Central memory CD8-positive, alpha-beta T cell (primary cell): ENCODE measurements at regions not wholly inside any gene's neighbourhood (a gene's known extent, or its start where the extent isn't known, plus 50 kb on each side); places are given as distances from the start of the nearest gene placed in this dataset.

Experiments
- ATAC-seq: fragments of 150-1000 bp; cut with Tn5 transposase; replicated peaks from 2 replicates; pipeline ENCODE4 v1.10.0; 2022; ENCODE audit warnings: mild to moderate bottlenecking, moderate FRiP score, moderate number of reproducible peaks; ENCODE audit not compliant: poor library complexity, severe bottlenecking; ENCODE audit errors: extremely low read depth
- DNase-seq, 2 donors: peaks; one replicate each; pipeline ENCODE4 v3.0.0; 2021; ENCODE audit warnings: low spot score in 2 of 2
- H3K27ac Mint-ChIP-seq: one replicate; pipeline ENCODE4 v1.8.0; 2022; ENCODE audit warnings: low read depth, mild to moderate bottlenecking, moderate library complexity, mixed read lengths
- H3K27me3 Mint-ChIP-seq: one replicate; pipeline ENCODE4 v1.8.0; 2022; ENCODE audit warnings: mixed read lengths
- H3K36me3 Mint-ChIP-seq: one replicate; pipeline ENCODE4 v1.8.0; 2022; ENCODE audit warnings: mild to moderate bottlenecking, moderate library complexity, mixed read lengths; ENCODE audit not compliant: insufficient read depth
- H3K4me1 Mint-ChIP-seq: one replicate; pipeline ENCODE4 v1.8.0; 2022; ENCODE audit warnings: mixed read lengths
- H3K4me3 Mint-ChIP-seq: one replicate; pipeline ENCODE4 v1.8.0; 2022; ENCODE audit warnings: mild to moderate bottlenecking, moderate library complexity, mixed read lengths
- H3K9me3 Mint-ChIP-seq: one replicate; pipeline ENCODE4 v1.8.0; 2022; ENCODE audit warnings: mixed read lengths

GRCh38 chr7:25774675-25775074 is 377.3 kb upstream of the NFE2L3 start:
- no peak for ATAC-seq
- Mint-ChIP-seq H3K4me3 (no peak overlapping the region), H3K4me1 (no peaks in the 10 kb centered on the region), H3K36me3 (no peaks in the 10 kb centered on the region), H3K9me3 (no peaks in the 10 kb centered on the region), H3K27ac (no peak overlapping the region), H3K27me3 (peaks cover 41% of the 10 kb centered on the region)
- no peak for DNase-seq

- DNase-seq (no peak), ATAC-seq (no peak)
- Mint-ChIP-seq H3K36me3 (no peaks in the 10 kb centered on the region), H3K4me3 (no peak overlapping the region), H3K27me3 (peaks cover 41% of the 10 kb centered on the region), H3K4me1 (no peaks in the 10 kb centered on the region), H3K9me3 (no peaks in the 10 kb centered on the region), H3K27ac (no peak overlapping the region)
These were observed 376.4 kb upstream of the NFE2L3 start for GRCh38 chr7:25775570-25775969.

GRCh38 chr7:25775999-25776743 is 375.8 kb upstream of the NFE2L3 start:
- no peaks in the 10 kb centered on the region for H3K4me1 Mint-ChIP-seq
- no peaks in the 10 kb centered on the region for H3K36me3 Mint-ChIP-seq
- peaks cover 41% of the 10 kb centered on the region for H3K27me3 Mint-ChIP-seq
- DNase-seq (no peak), ATAC-seq (no peak)
- no peak overlapping the region for H3K4me3 Mint-ChIP-seq
- no peaks in the 10 kb centered on the region for H3K9me3 Mint-ChIP-seq
- no peak overlapping the region for H3K27ac Mint-ChIP-seq

- H3K27ac Mint-ChIP-seq, result no peak overlapping the region
- no peak for ATAC-seq
These were observed 375.3 kb upstream of the NFE2L3 start for GRCh38 chr7:25776744-25777123.

DNA sequence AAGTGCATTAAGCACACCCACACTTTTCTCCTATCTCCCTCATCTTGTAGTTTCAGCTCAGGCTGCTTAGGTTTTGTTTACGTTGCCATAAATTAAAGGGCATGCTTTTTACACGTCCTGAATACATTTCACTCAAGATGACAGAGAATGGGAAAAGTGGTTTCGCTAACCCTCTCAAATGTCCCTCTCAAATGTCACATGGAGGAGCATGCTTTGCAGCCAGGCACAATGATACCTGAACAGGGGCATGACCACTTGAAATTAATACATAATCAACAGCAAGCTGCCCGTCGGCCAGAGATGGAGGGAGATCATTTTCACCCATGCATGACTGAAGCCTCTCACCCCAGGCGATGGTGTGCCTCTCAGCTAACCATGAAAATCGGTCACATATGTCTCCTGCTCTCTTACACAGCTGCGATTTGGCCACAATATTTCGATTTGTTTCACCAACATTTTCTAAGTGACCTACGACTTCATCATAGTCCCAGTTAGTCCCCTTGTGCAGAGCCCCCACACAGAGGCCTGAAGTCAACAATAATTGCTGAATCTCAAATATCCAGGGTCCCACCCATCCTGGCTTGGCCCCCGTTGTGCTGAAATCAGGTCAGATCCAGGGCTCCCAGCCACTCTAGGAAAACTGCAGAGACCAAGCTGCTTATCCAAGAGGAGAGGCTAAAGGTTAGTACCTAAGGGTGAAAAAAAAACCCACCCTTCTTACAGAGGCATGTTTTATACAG is 373.9 kb upstream of the NFE2L3 start:
- Mint-ChIP-seq H3K9me3 (no peaks in the 10 kb centered on the region), H3K27me3 (peaks cover 28% of the 10 kb centered on the region), H3K4me1 (no peaks in the 10 kb centered on the region), H3K36me3 (no peaks in the 10 kb centered on the region), H3K4me3 (no peak overlapping the region), H3K27ac (no peak overlapping the region)
- ATAC-seq (no peak), DNase-seq (no peak)

More at GRCh38 chr7:25776744-25777123, 375.3 kb upstream of the NFE2L3 start:
- Mint-ChIP-seq H3K4me3 (no peak overlapping the region), H3K27me3 (peaks cover 41% of the 10 kb centered on the region), H3K9me3 (no peaks in the 10 kb centered on the region), H3K4me1 (no peaks in the 10 kb centered on the region), H3K36me3 (no peaks in the 10 kb centered on the region)
- DNase-seq, result no peak

DNA sequence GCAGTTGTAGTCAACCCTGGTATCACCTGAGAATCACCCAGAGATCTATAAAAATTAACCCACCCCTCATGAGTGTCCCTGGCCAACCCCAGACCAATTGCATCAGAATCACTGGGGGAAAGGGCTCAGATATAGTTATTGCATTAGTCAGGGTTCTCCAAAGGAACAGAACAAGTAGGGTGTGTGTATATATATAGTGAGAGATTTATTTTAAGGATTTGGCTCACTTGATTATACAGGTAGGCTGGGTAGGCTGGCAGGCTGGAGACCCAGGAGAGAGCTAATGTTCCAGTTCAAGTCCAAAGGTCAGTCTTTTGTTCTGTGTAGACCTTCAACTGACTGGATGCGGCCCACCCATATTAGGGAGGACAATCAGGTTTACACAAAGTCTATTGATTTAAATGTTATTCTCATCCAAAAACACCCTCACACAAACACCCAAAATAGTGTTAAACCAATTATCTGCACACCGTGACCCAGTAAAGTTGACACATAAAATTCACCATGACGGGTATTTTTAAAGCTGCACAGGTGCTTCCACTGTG is 372.9 kb upstream of the NFE2L3 start:
- no peaks in the 10 kb centered on the region for H3K36me3 Mint-ChIP-seq
- peaks cover 23% of the 10 kb centered on the region for H3K27me3 Mint-ChIP-seq
- no peaks in the 10 kb centered on the region for H3K4me1 Mint-ChIP-seq
- H3K4me3 Mint-ChIP-seq, result no peak overlapping the region
- H3K27ac Mint-ChIP-seq, result no peak overlapping the region
- ATAC-seq, result no peak
- H3K9me3 Mint-ChIP-seq, result no peaks in the 10 kb centered on the region
- no peak for DNase-seq

GRCh38 chr7:25780904-25781303 is 371.1 kb upstream of the NFE2L3 start:
- no peak for DNase-seq
- Mint-ChIP-seq H3K4me3 (no peak overlapping the region), H3K9me3 (no peaks in the 10 kb centered on the region), H3K4me1 (no peaks in the 10 kb centered on the region), H3K27ac (no peak overlapping the region), H3K36me3 (no peaks in the 10 kb centered on the region), H3K27me3 (peaks cover 25% of the 10 kb centered on the region)
- ATAC-seq, result no peak

- Mint-ChIP-seq H3K4me1 (no peaks in the 10 kb centered on the region), H3K27me3 (peaks cover 27% of the 10 kb centered on the region), H3K4me3 (no peak overlapping the region), H3K36me3 (no peaks in the 10 kb centered on the region), H3K9me3 (no peaks in the 10 kb centered on the region), H3K27ac (no peak overlapping the region)
- DNase-seq (no peak), ATAC-seq (no peak)
These were observed 370.3 kb upstream of the NFE2L3 start for GRCh38 chr7:25781704-25782103.

DNA sequence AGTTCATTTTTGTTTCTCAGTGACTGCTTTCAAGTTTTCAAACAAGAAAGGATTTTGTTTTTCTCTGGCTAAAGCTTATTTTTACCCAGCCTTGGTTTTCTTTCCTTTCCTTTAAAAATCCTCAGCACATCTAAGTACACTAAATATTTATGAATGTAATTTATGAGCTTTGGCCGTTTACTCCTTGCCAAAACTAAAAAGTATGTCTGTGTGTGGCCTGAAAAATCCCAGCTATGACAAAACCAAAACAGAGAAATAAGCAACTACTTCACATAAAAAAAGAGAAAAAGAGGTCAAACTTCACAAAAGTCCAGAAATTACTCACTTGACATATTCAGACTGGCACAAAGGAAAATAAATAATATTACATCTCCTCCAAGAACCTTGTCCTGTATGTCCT is 365.1 kb upstream of the NFE2L3 start:
- no peaks in the 10 kb centered on the region for H3K4me1 Mint-ChIP-seq
- no peak for ATAC-seq
- peaks cover 37% of the 10 kb centered on the region for H3K27me3 Mint-ChIP-seq
- no peak overlapping the region for H3K27ac Mint-ChIP-seq
- no peak overlapping the region for H3K4me3 Mint-ChIP-seq
- no peaks in the 10 kb centered on the region for H3K36me3 Mint-ChIP-seq
- DNase-seq, result no peak
- no peaks in the 10 kb centered on the region for H3K9me3 Mint-ChIP-seq

DNA sequence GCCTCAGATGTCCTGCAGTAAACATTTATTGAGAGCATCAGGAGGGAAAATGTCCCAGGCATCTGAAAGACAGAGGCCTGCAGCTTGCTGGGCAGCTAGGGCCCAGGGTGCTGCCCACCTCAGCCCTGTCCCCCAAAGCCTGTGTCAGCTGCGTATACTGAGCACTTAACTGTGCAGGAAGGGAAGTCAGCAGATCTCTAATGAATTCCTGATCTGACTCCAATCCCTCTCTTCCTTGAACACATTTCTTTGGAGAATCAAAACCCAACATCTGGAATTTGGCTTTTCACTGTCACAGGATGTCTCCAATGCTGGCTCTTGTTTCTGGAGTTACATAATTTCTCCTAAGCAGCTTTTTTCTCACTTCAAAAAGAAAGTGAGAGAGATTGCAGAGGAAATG is 364.7 kb upstream of the NFE2L3 start:
- peaks cover 39% of the 10 kb centered on the region for H3K27me3 Mint-ChIP-seq
- no peaks in the 10 kb centered on the region for H3K4me1 Mint-ChIP-seq
- no peak overlapping the region for H3K27ac Mint-ChIP-seq
- H3K36me3 Mint-ChIP-seq, result no peaks in the 10 kb centered on the region
- no peak for DNase-seq
- no peak for ATAC-seq
- H3K9me3 Mint-ChIP-seq, result no peaks in the 10 kb centered on the region
- H3K4me3 Mint-ChIP-seq, result no peak overlapping the region

DNA sequence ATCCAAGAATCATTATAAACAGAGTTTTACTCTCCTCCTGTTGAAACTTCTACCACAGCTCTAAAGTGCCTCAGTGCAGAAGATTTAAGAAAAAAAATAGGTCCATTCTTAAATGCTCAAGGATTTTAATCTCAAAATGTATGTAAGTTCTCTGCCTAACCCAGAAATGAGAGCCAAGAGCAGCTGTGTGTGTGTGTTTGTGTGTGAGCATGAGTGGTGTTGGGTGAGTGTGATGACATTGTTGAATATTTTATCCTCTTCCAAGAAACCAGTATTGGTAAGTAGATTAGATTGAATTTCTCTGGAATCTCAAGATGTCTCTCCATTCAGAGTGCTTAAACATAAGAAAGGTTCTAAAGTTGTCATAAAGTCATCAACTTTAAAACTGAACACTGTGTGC is 363.6 kb upstream of the NFE2L3 start:
- H3K9me3 Mint-ChIP-seq, result no peaks in the 10 kb centered on the region
- DNase-seq (no peak), ATAC-seq (no peak)
- H3K36me3 Mint-ChIP-seq, result no peaks in the 10 kb centered on the region
- H3K27me3 Mint-ChIP-seq, result peaks cover 50% of the 10 kb centered on the region
- H3K4me1 Mint-ChIP-seq, result no peaks in the 10 kb centered on the region
- H3K27ac Mint-ChIP-seq, result no peak overlapping the region
- H3K4me3 Mint-ChIP-seq, result no peak overlapping the region

GRCh38 chr7:25788961-25789620 is 362.9 kb upstream of the NFE2L3 start:
- ATAC-seq (no peak), DNase-seq (no peak)
- Mint-ChIP-seq H3K27me3 (peaks cover 56% of the 10 kb centered on the region), H3K4me3 (no peak overlapping the region), H3K27ac (no peak overlapping the region), H3K36me3 (no peaks in the 10 kb centered on the region), H3K4me1 (no peaks in the 10 kb centered on the region), H3K9me3 (no peaks in the 10 kb centered on the region)
